IPS-15b (cell line): ENCODE measurements at regions not wholly inside any gene's neighbourhood (a gene's known extent, or its start where the extent isn't known, plus 50 kb on each side); places are given as distances from the start of the nearest gene placed in this dataset.

ENCODE experiments used
- H3K27me3 ChIP-seq: one replicate; pipeline ENCODE4 v1.6.1; 2013; ENCODE audit warnings: low read length; ENCODE audit not compliant: control insufficient read depth, insufficient read depth
- H3K36me3 ChIP-seq: one replicate; pipeline ENCODE4 v1.6.1; 2013; ENCODE audit warnings: low read length; ENCODE audit not compliant: control insufficient read depth, insufficient read depth
- H3K4me1 ChIP-seq: one replicate; pipeline ENCODE4 v1.6.1; 2013; ENCODE audit warnings: mild to moderate bottlenecking, low read length; ENCODE audit not compliant: control insufficient read depth, insufficient read depth
- H3K4me3 ChIP-seq: one replicate; pipeline ENCODE4 v1.5.1; 2013; ENCODE audit warnings: low read depth, low read length
- H3K9ac ChIP-seq: one replicate; pipeline ENCODE4 v1.6.1; 2013; ENCODE audit warnings: low read depth, mild to moderate bottlenecking, low read length
- H3K9me3 ChIP-seq: one replicate; pipeline ENCODE4 v1.6.1; 2013; ENCODE audit warnings: mild to moderate bottlenecking, low read length; ENCODE audit not compliant: control insufficient read depth, insufficient read depth

DNA sequence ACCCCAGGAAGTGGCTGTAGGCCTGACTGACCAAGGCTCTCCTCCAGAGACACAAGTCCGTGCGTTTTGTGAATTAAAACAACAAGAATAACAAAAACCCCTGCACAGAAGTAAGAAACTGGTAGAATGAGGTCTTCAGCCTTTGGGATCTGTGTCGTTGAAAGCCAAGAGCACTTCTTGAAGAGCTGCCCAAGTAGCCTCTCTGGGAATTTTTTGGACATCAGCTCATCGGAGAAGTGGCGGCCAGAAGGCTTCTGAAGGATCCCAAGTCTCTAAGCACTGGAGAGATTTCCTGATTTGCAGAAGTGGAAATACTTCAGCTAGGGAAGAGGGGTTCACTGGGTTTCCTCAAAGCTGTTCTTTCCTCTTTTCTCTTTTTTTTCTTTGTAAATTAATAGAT, 100.4 kb upstream of the ZNF536 start:
- no peaks in the 10 kb centered on the region for H3K36me3 ChIP-seq
- no peak overlapping the region for H3K4me3 ChIP-seq
- H3K4me1 ChIP-seq: peaks cover 4% of the 10 kb centered on the region
- H3K9me3 ChIP-seq: no peaks in the 10 kb centered on the region
- no peaks in the 10 kb centered on the region for H3K27me3 ChIP-seq
- H3K9ac ChIP-seq: no peak overlapping the region

DNA sequence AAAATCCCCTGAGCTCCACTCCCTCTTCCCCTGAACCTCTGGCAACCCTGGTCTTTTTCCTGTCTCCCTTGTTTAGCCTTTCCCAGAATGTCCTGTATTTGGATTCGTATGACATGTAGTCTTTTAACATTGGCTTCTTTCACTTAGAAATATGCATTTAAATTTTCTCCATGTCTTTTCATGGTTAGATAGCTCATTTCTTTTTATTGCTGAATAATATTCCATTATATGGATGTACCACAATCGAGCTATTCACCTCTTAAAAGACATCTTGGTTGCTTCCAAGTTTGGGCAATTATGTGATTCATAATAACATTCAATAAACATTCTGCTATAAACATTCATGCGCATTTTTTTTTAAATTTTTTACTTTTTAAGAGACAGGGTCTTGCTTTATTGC, 99.6 kb upstream of the ZNF536 start:
- Histone ChIP-seq H3K27me3 (no peaks in the 10 kb centered on the region), H3K4me1 (peaks cover 8% of the 10 kb centered on the region), H3K4me3 (no peak overlapping the region), H3K9me3 (no peaks in the 10 kb centered on the region), H3K36me3 (no peaks in the 10 kb centered on the region), H3K9ac (no peak overlapping the region)

- Histone ChIP-seq H3K4me3 (no peak overlapping the region), H3K9ac (no peak overlapping the region), H3K4me1 (peaks cover 9% of the 10 kb centered on the region), H3K9me3 (no peaks in the 10 kb centered on the region), H3K27me3 (no peaks in the 10 kb centered on the region), H3K36me3 (no peaks in the 10 kb centered on the region)
These were observed 99.0 kb upstream of the ZNF536 start for GRCh38 chr19:30273184-30273583.

DNA sequence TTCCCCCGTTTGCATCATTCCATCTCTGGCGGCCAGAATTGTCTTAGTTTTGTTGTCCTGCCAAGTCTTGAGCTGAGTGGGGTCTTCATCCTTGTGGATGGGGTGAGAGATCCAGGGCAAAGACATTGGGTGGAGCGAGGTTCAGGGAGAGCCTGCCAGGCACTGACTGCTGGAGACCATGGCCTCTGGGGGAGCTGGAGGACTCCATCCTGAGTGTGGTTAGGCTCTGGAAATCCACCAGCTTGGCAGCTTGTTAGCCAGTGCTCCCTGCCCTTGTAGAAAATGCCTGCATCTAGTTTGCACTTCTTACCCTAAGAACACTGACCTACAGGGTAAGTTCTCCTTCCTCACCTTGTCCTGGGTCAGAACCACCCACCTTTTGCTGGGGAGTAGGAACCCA, 97.2 kb upstream of the ZNF536 start:
- Histone ChIP-seq H3K9me3 (no peaks in the 10 kb centered on the region), H3K36me3 (no peaks in the 10 kb centered on the region), H3K4me3 (no peak overlapping the region), H3K4me1 (peaks cover 5% of the 10 kb centered on the region), H3K27me3 (no peaks in the 10 kb centered on the region), H3K9ac (no peak overlapping the region)

DNA sequence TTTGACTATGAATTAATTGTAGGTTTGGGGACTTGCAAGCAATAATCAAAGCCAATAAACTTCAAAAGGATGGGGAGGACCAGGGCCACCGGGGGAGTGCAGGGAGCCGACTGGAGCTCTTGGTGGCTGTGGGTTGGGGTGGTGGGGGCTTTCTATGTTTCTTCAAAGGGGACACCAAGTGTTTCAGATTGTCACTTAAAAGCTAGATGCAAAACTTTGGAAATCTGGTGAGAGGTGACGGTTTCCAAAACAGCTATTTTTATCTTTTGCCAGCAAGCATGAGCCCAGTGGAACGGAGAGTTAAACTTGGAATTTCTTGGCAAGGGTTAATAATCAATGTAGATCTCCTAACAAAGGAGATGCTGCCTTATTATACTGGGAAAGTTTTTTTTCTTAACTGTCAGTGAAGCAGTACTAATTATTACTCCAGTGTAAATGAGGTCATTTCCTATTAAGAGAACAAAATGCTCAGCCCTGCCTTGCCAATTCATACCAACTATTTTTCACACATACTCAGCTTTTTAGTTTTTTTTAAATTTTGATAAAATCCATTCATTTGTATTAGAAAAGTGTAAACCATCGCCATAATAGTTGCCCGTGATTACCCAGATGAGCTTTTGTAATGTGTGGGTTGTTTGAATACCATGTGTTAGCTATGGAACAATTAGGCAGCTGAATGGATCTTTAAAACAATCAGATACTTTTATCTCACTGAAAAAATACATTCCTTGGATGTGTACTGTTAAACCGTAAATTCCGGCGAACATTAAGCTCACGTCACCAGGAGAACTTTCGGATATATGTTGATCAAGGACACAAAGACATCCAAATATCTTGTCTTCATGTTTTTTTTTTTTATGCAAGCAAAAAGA, 95.9 kb upstream of the ZNF536 start:
- H3K4me1 ChIP-seq: peaks cover 5% of the 10 kb centered on the region
- H3K27me3 ChIP-seq: no peaks in the 10 kb centered on the region
- H3K36me3 ChIP-seq: no peaks in the 10 kb centered on the region
- H3K4me3 ChIP-seq: no peak overlapping the region
- no peaks in the 10 kb centered on the region for H3K9me3 ChIP-seq
- no peak overlapping the region for H3K9ac ChIP-seq

DNA sequence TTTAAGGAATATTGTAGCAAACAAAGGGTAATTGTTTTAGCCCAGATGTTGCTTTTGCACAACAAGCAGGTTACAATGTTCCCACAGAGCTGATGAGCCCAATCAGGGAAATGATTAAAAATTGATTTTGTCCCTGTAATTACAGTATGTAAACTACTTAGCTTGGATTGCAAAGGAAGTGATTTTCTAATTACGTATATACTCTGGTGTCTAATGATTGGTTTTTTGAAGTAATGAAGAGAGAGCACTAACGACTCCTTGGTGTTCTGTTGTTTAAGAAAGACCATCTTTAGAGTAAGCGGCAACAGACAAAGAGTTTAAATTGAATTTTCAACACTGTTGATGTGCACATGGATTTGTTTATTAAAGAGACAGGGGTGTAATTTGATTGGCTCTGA, 95.3 kb upstream of the ZNF536 start:
- Histone ChIP-seq H3K4me3 (no peak overlapping the region), H3K9me3 (no peaks in the 10 kb centered on the region), H3K4me1 (peaks cover 5% of the 10 kb centered on the region), H3K9ac (no peak overlapping the region), H3K36me3 (no peaks in the 10 kb centered on the region), H3K27me3 (no peaks in the 10 kb centered on the region)

DNA sequence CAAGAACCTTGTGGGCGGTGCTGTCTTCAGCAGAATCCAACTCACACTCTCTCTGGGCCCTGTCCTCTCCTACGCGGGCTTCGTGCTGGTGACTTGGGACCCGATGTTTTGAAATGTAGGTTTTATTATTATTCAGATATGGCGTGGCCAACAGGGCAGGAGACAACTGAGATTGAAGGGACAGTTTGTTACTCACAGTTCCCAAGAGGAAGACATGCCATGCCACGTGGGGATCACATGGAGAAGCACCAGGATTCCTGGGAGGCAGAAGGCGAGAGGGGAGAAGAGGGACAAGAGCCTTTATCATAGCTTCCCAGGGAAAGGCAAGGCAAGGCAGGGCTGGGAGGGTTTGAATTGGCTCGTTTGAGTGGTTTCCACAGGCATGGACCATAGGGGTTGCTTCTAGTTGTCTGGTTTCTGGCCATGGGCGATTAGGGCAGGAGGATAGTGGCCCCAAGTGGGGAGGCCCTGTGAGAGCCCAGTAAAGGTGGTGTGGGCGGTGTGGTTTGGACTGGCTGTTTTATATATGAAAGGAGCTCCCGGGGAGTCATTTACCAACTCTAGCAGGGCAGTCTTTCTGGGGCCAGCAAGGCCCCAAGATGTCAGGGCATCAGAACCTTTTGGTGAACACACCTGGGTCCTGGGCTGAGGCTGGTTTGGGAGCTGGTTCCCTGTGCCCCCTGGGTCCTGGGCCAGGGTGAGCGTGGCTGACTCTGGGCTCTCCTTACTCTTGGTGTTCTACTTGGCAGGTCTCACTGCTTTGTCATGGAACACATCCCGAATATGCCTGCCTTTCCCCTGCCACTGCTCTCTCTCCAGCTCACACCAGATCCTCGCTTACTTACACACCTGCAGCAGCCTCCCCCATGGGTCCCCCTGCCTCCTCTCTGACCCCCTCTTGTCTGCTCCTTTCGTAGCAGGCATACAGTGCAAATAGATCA, 94.0 kb upstream of the ZNF536 start:
- Histone ChIP-seq H3K36me3 (no peaks in the 10 kb centered on the region), H3K27me3 (no peaks in the 10 kb centered on the region), H3K4me1 (peaks cover 5% of the 10 kb centered on the region), H3K4me3 (no peak overlapping the region), H3K9ac (no peak overlapping the region), H3K9me3 (no peaks in the 10 kb centered on the region)

DNA sequence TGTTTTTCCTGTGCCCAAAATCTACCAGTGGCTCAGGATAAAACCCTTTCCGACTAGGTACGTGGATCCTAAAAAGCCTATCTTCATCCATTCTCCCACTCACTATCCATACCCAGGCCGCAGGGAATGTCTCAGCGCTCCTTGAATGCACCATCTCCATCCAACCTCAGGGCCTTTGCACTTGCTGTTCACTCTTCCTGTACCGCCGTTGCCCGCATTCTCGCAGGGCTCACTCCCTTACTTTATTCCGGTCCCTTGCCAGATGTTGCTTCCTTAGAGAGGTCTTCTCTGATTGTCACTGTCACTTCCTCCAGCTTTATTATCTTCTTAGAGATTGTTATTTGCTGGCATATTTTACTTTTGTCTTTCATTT, 93.3 kb upstream of the ZNF536 start:
- Histone ChIP-seq H3K36me3 (no peaks in the 10 kb centered on the region), H3K4me1 (peaks cover 5% of the 10 kb centered on the region), H3K9me3 (no peaks in the 10 kb centered on the region), H3K9ac (no peak overlapping the region), H3K27me3 (no peaks in the 10 kb centered on the region), H3K4me3 (no peak overlapping the region)

DNA sequence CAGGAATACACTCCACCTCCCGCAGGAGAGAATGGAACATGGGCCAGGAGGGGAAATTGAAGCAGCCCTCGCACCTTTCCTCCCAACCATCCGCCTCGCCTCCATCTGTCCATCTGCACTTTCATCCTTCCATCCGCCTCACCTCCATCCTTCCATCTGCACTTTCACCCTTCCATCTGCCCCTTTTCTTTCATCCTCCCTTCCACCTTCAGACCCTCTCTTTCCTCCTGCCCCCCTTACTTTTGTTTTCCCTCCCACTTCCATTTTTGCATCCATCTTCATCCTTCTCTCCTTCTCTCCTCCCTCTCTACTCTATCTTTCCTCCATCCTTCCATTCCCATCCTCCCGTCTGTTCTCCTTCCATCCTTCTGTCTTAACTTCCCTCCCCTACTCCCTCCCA, 92.2 kb upstream of the ZNF536 start:
- Histone ChIP-seq H3K9me3 (no peaks in the 10 kb centered on the region), H3K27me3 (no peaks in the 10 kb centered on the region), H3K4me1 (peaks cover 5% of the 10 kb centered on the region), H3K4me3 (no peak overlapping the region), H3K9ac (no peak overlapping the region), H3K36me3 (no peaks in the 10 kb centered on the region)

DNA sequence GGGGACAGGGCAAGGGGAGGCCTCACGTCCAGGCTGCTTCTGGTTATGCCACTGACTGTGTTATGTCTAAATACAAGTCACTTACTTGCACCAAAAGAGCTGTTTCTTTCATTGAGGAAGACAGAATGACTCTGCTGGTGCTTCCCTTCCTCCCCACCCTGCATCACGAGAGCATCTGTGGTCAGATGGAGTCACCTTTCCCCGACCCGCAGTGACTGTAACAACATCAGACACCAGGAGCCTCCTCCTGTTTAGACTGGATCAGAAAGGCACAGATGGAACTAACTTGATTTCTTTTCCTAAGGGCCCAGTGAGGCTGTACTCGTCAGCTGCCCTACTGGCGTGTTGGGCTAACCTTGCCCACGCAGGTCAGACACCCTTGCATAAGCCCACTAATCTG, 90.3 kb upstream of the ZNF536 start:
- no peak overlapping the region for H3K4me3 ChIP-seq
- no peak overlapping the region for H3K9ac ChIP-seq
- H3K4me1 ChIP-seq: peaks cover 8% of the 10 kb centered on the region
- no peaks in the 10 kb centered on the region for H3K36me3 ChIP-seq
- no peaks in the 10 kb centered on the region for H3K27me3 ChIP-seq
- H3K9me3 ChIP-seq: no peaks in the 10 kb centered on the region

- Histone ChIP-seq H3K4me3 (no peak overlapping the region), H3K27me3 (no peaks in the 10 kb centered on the region), H3K36me3 (no peaks in the 10 kb centered on the region), H3K4me1 (peaks cover 3% of the 10 kb centered on the region), H3K9me3 (no peaks in the 10 kb centered on the region), H3K9ac (no peak overlapping the region)
These were observed 88.6 kb upstream of the ZNF536 start for GRCh38 chr19:30283556-30283955.

DNA sequence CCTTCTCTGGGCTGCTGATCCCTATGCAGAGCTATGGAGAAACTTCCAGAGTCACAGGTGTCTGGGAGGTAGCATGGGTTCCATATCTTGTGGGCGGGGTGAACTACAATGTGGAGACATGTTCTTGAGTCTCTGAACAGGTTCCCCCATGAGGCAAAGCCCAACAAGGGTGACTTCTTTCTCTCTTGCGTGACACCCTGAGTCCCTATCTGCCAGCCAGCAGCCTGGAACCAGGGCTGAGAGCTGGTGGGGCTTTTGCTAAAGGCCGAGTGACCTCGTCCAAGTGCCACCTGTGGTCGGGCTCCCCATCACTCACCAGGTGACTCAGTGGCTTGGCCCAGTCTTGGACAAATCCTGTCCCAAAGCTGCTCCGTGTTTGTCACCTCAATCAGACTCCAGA, 88.0 kb upstream of the ZNF536 start:
- H3K4me3 ChIP-seq: no peak overlapping the region
- H3K36me3 ChIP-seq: no peaks in the 10 kb centered on the region
- H3K9ac ChIP-seq: no peak overlapping the region
- H3K9me3 ChIP-seq: no peaks in the 10 kb centered on the region
- H3K4me1 ChIP-seq: peaks cover 3% of the 10 kb centered on the region
- no peaks in the 10 kb centered on the region for H3K27me3 ChIP-seq
